AG04449 (cell line): ENCODE measurements at regions not wholly inside any gene's neighbourhood (a gene's known extent, or its start where the extent isn't known, plus 50 kb on each side); places are given as distances from the start of the nearest gene placed in this dataset.

Source experiments
- CTCF ChIA-PET: fragments of 350-600 bp; formaldehyde crosslinking; extraction: SDS; loops from one replicate; lab custom pipeline; 2021; ENCODE audit warnings: antibody characterized with exemption; lab: Yijun Ruan, JAX
- POLR2A ChIA-PET: fragments of 400-600, 350-600 bp; formaldehyde crosslinking; extraction: SDS; loops from one replicate; lab custom pipeline; 2020; ENCODE audit warnings: antibody characterized with exemption, inconsistent platforms; lab: Yijun Ruan, JAX
- DNase-seq: peaks from one replicate; pipeline ENCODE4 v3.0.0-alpha.2; 2010; ENCODE audit warnings: low read depth, low spot score
- H3K4me3 ChIP-seq: 2 replicates; pipeline ENCODE4 v1.5.1; 2011; ENCODE audit warnings: low read depth, mild to moderate bottlenecking, control low read depth, low read length
- CTCF ChIP-seq: IDR thresholded peaks from one replicate; pipeline ENCODE4 v1.5.1; 2011; ENCODE audit warnings: mild to moderate bottlenecking, moderate library complexity, low read length, control low read depth, inconsistent platforms; ENCODE audit not compliant: insufficient read depth; ENCODE audit errors: missing control alignments

GRCh38 chr2:104641786-104642185, 212.1 kb upstream of the POU3F3 start:
- ChIA-PET CTCF (no interaction called here), POLR2A (no interaction called here)
- no peak for DNase-seq

DNA sequence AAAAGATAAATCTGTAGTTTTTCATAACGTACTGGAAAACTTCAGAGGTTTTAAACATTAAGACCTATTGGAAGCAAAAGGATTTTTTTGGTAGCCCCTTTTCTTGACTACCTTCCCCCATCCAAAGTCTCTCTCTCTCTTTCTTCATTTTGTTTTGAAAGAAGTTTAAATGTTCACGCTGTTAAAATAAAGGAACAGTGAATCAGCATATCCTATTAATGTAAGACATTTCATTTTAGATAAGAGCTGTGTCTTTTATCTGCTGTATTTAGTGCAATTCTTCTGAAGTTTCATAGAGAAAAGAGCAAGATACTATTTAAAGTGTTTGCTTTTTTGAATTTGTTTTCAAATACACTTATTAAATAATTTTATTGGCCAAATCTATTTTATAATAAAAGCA, 205.5 kb upstream of the POU3F3 start:
- no peak for TF ChIP-seq CTCF
- no peak overlapping the region for H3K4me3 ChIP-seq
- ChIA-PET CTCF (no interaction called here), POLR2A (no interaction called here)
- no peak for DNase-seq

More at GRCh38 chr2:104641786-104642185, 212.1 kb upstream of the POU3F3 start:
- TF ChIP-seq CTCF, result no peak
- no peak overlapping the region for H3K4me3 ChIP-seq

DNA sequence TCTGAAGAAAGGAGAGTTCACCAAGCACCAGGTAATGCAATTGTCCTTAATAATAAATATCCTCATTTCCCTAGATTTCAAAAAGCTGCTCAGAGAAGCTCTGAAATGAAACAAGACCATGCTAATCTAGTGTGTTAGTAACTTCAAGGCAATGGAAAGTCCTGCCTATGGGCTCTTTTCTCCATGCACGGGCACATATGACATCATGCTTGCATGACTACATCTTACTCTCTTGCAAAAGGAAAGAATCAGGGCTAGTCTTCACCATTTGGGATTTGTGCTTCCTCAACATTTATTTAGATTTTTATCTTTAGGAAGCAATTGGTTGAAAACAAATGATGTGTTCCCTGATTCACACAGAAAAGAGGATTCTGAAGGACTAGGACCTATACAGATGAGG, 204.0 kb upstream of the POU3F3 start:
- ChIA-PET POLR2A (no interaction called here), CTCF (no interaction called here)
- DNase-seq, result no peak
- no peak for TF ChIP-seq CTCF
- no peak overlapping the region for H3K4me3 ChIP-seq

GRCh38 chr2:104650405-104650996, 203.4 kb upstream of the POU3F3 start:
- H3K4me3 ChIP-seq, result no peak overlapping the region
- ChIA-PET POLR2A (no interaction called here), CTCF (no interaction called here)
- DNase-seq, result no peak
- no peak for TF ChIP-seq CTCF

DNA sequence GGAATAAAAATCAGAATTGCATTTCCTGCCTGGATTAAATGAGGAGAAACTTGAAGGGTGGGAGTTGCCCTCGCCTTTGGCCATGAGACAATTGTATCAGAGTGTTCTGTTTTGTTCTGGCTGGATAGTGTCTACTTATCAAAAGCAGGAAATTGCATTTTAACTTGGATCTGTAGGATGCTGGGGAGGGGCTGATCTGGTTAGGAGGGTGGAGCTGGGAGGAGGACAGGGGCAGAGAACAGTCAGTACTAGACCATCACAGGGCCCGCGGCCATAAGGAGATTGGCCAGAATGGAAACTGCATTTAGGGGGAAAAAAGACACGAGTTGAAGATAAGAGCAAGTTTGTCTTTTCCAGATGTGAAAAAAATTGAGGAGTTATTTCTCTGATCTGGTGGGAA, 199.1 kb upstream of the POU3F3 start:
- POLR2A ChIA-PET, result no interaction called here
- DNase-seq, result no peak
- TF ChIP-seq CTCF, result no peak
- H3K4me3 ChIP-seq, result no peak overlapping the region
- CTCF ChIA-PET, result no interaction called here

GRCh38 chr2:104656571-104657163, 197.2 kb upstream of the POU3F3 start:
- ChIA-PET POLR2A (no interaction called here), CTCF (no interaction called here)
- TF ChIP-seq CTCF, result no peak
- no peak overlapping the region for H3K4me3 ChIP-seq
- DNase-seq, result no peak
